ENCODE measurements at regions not wholly inside any gene's neighbourhood (a gene's known extent, or its start where the extent isn't known, plus 50 kb on each side); places are given as distances from the start of the nearest gene placed in this dataset.

DNA sequence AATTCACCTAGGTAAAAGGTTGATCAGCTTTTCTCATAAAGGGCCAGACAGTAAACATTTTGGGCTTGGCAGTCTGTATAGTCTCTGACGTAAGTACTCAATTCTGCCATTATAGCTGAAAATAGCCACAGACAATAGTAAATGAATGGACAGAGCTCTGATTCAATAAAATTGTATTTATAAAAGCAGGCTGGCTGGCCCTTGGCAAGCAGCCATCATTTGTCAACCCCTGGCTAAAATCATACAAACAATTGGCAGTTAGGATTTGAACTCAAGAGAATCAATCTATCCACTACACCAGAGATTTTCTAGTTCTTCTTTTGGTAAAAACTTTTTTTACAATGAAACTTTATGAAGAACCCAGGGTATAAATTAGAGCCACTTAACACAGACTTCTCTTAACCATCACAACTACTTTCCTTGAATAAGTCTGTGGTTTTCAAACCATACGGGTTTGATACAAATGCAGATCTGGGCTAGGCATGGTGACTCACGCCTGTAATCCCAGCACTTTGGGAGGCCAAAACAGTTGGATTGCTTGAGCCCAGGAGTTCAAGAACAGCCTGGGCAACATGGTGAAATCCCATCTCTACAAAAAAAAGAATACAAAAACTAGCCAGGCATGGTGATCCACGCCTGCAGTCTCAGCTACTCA lies 124.5 kb downstream of the SLC16A9 start:
- H3K4me3 ChIP-seq (ENCODE audit: low read depth, low read length), result no peak overlapping the region
- TF ChIP-seq, protein P1, sequence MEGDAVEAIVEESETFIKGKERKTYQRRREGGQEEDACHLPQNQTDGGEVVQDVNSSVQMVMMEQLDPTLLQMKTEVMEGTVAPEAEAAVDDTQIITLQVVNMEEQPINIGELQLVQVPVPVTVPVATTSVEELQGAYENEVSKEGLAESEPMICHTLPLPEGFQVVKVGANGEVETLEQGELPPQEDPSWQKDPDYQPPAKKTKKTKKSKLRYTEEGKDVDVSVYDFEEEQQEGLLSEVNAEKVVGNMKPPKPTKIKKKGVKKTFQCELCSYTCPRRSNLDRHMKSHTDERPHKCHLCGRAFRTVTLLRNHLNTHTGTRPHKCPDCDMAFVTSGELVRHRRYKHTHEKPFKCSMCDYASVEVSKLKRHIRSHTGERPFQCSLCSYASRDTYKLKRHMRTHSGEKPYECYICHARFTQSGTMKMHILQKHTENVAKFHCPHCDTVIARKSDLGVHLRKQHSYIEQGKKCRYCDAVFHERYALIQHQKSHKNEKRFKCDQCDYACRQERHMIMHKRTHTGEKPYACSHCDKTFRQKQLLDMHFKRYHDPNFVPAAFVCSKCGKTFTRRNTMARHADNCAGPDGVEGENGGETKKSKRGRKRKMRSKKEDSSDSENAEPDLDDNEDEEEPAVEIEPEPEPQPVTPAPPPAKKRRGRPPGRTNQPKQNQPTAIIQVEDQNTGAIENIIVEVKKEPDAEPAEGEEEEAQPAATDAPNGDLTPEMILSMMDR (IDR thresholded peaks at IDR 0.05; ENCODE audit: insufficient read depth, low read length), result no peak
- DNase-seq (ENCODE audit: low read depth), result peak; percentile 44

- TF ChIP-seq, protein P1 (IDR thresholded peaks at IDR 0.05; ENCODE audit: insufficient read depth, low read length), result no peak
- no peak overlapping the region for H3K4me3 ChIP-seq (ENCODE audit: low read depth, low read length)
- DNase-seq (ENCODE audit: low read depth), result no peak
Measured at GRCh38 chr10:59582780-59583179, 126.9 kb downstream of the SLC16A9 start.

- TF ChIP-seq, protein P1 (IDR thresholded peaks at IDR 0.05; ENCODE audit: insufficient read depth, low read length), result no peak
- H3K4me3 ChIP-seq (ENCODE audit: low read depth, low read length), result no peak overlapping the region
- DNase-seq (ENCODE audit: low read depth), result no peak
Measured at GRCh38 chr10:59582058-59582457, 127.6 kb downstream of the SLC16A9 start.

DNA sequence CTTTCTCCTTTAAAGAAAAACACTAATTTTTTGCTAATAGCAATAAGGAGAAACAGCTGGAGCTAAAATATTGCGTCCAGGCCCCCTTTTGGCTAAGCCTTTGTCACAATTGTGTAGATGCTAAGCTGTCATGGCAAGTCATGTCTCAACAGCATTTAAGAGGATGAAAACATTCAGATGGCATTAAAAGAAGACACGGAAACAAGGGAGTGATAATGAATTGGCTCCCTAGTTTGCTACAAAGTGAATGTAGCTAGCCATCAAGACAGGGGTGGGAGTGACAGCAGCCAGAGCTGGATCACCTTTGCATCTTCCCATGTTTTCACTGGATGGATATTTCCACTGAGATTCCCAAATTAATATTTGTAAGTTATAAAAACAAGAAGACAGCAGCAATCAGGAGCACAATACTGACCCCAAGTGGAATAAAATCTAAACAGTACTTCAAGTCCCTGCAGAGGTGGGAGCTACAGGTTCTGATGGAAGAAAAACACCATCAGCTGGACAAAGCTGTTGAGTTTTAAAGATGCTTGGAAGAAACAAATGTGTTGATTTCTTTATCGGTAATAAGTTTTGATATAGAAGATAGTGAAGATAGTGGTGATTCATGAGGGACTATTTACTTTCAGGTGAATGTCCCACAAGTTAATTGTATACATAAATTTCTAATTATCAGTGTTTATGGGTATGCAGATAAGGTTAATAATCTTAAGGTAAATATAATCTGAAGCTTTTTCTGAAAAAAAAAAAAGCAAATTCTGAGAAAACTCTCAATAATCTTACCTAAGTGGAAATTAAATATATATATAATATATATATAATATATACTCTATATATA lies 129.4 kb downstream of the SLC16A9 start:
- no peak overlapping the region for H3K4me3 ChIP-seq (ENCODE audit: low read depth, low read length)
- TF ChIP-seq, protein P1 (IDR thresholded peaks at IDR 0.05; ENCODE audit: insufficient read depth, low read length), result peak; percentile 60
- DNase-seq (ENCODE audit: low read depth), result peak; percentile 81

GRCh38 chr10:59578741-59579140 lies 130.9 kb downstream of the SLC16A9 start:
- no peak overlapping the region for H3K4me3 ChIP-seq (ENCODE audit: low read depth, low read length)
- no peak for DNase-seq (ENCODE audit: low read depth)
- TF ChIP-seq, protein P1 (IDR thresholded peaks at IDR 0.05; ENCODE audit: insufficient read depth, low read length), result no peak

DNA sequence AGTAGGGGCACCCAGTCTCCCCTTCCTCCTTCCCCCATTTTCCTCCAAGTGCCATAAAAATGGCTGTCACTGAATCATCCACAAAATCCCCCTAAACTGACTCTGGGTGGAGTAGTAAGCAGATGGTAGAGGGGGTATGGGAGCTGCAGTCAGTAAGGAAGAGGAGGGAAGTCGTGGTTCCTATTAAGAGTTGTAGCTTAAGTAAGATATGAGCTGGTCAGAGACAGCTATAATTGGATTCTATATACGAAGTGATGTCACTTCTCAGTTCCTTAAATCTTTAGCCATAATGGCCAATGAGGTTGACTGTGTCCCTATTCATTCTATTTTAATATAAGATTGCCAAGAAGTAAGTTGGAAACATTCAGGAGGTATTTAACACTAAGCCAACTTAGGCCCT lies 131.7 kb downstream of the SLC16A9 start:
- DNase-seq (ENCODE audit: low read depth), result no peak
- TF ChIP-seq, protein P1 (IDR thresholded peaks at IDR 0.05; ENCODE audit: insufficient read depth, low read length), result no peak
- H3K4me3 ChIP-seq (ENCODE audit: low read depth, low read length), result no peak overlapping the region
